ENCODE measurements at regions not wholly inside any gene's neighbourhood (a gene's known extent, or its start where the extent isn't known, plus 50 kb on each side); places are given as distances from the start of the nearest gene placed in this dataset.

DNA sequence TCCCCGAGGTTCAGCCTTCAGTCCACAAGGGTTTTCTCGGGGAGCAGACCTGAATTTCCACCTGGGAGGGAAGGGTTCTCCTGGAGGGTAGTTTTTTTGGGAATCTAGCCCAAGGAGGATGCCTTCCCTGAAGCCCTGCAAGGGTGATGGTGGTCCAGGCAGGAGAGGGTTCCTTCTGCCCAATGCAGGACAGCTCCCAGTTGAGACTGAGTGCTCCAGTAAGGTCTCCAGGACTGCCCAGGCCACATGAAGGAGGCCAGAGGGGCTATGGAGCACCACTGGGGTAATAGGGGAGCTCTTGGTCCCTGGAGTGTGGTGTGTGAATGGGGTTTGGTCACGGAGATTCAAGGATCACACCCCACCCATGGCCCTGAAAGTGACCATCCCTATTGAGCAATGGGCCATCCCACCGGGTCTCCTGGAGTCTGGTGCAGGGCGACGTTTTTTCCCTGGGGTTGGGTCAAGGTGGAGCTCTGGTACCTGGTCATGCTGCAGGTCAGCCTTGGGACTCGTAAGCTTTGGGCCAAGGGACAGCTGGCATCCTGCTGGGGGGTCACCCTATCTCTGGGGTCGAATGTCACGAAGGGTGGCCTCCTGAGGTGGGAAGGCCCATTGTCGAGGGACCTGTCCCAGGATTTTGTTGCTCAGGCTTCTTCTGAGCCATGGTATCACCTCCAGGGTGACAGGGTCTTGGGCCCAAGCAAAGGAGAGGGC lies 196.5 kb downstream of the UBE3A start:
- Histone ChIP-seq H3K4me1 (no peaks in the 10 kb centered on the region), H3K27ac (no peak overlapping the region), H3K4me3 (no peak overlapping the region), H3K36me3 (no peaks in the 10 kb centered on the region), H3K27me3 (no peaks in the 10 kb centered on the region), H3K9me3 (no peaks in the 10 kb centered on the region)
- TF ChIP-seq, protein P1, sequence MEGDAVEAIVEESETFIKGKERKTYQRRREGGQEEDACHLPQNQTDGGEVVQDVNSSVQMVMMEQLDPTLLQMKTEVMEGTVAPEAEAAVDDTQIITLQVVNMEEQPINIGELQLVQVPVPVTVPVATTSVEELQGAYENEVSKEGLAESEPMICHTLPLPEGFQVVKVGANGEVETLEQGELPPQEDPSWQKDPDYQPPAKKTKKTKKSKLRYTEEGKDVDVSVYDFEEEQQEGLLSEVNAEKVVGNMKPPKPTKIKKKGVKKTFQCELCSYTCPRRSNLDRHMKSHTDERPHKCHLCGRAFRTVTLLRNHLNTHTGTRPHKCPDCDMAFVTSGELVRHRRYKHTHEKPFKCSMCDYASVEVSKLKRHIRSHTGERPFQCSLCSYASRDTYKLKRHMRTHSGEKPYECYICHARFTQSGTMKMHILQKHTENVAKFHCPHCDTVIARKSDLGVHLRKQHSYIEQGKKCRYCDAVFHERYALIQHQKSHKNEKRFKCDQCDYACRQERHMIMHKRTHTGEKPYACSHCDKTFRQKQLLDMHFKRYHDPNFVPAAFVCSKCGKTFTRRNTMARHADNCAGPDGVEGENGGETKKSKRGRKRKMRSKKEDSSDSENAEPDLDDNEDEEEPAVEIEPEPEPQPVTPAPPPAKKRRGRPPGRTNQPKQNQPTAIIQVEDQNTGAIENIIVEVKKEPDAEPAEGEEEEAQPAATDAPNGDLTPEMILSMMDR (IDR thresholded peaks at IDR 0.05): no peak
- no peak for TF ChIP-seq POLR2A (IDR thresholded peaks at IDR 0.05)
- no peak for ATAC-seq
- intact Hi-C loops (cut with DNase I): no loop called here
- WGBS (ENCODE audit: insufficient coverage, low coverage, low lambda C conversion rate, missing lambda C conversion rate): 40% methylated on average over 1 of the region's 10 CpGs
- peak in 1 of 3 donors; percentile 37 for DNase-seq

DNA sequence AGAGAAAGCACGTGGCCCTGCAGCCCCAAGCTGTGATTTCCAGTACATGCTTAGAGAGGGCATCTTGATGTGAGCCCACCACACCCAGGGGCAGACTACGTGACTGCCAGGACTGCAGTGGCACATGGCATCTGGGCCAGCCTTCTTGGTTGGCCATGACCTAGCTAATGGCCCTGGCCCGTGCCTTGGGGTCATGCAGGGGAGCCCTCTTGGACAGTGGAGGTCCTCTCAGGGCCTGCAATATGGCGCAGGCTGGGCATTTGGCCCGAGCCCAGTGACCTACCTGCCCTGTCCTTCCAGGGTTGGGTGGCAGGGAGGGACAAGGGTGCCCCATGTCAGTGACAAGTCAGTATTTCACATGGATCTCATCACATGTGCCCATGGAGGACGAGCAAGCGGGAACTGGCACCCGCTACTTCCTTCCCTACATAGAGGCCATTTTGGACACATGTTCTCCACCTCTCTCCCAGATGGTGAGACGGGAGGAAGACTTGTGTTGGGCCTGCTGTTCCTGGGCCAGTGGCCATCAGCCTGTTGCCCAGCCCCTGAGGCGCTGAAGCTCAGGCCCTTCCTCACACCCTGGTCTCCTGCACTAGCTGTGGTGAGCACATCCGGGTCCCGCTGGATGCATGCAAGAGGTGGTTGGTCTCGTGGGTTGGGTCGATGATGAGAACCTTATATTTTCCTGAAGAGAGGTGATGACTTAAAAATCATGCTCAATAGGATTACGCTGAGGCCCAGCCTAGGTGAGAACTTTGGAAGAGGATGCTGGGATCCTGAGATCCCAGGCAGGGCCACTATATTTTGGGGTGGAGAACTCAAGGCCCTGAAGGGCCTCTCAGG lies 195.6 kb downstream of the UBE3A start:
- H3K9me3 ChIP-seq: no peaks in the 10 kb centered on the region
- no peak for ATAC-seq

DNA sequence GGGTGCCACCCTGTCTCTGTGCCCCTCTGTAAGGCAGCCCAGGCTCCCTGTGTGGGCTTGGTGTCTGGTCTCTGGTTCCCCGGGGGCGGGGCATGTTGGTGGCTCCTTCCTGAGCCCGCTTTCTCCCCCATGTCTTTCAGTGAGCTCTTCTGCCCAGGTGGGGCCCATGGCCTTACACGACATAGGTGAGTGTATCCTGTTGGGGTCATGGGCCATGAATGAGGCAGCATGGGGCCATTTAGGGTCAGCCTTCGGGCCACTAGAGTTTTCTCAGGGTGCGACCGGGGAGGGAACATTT lies 195.1 kb downstream of the UBE3A start:
- TF ChIP-seq POLR2A (IDR thresholded peaks at IDR 0.05): no peak
- TF ChIP-seq, protein P1 (IDR thresholded peaks at IDR 0.05): no peak
- Histone ChIP-seq H3K4me3 (no peak overlapping the region), H3K27ac (no peak overlapping the region), H3K9me3 (no peaks in the 10 kb centered on the region), H3K4me1 (no peaks in the 10 kb centered on the region), H3K36me3 (no peaks in the 10 kb centered on the region), H3K27me3 (no peaks in the 10 kb centered on the region)
- DNase-seq: peak; percentile 9 to 34 (median 28)
- no peak for ATAC-seq
- intact Hi-C loops (cut with DNase I): no loop called here
- 87% methylated on average over 3 of the region's 7 CpGs for WGBS (ENCODE audit: insufficient coverage, low coverage, low lambda C conversion rate, missing lambda C conversion rate)

More for the DNA sequence above, 195.6 kb downstream of the UBE3A start:
- Histone ChIP-seq H3K4me1 (no peaks in the 10 kb centered on the region), H3K4me3 (no peak overlapping the region), H3K27me3 (no peaks in the 10 kb centered on the region), H3K36me3 (no peaks in the 10 kb centered on the region), H3K27ac (no peak overlapping the region)
- TF ChIP-seq, protein P1 (IDR thresholded peaks at IDR 0.05): no peak
- TF ChIP-seq POLR2A (IDR thresholded peaks at IDR 0.05): no peak
- DNase-seq: peak; percentile 11 to 43 (median 23)
- WGBS (ENCODE audit: insufficient coverage, low coverage, low lambda C conversion rate, missing lambda C conversion rate): 90% methylated on average over 5 of the region's 15 CpGs
- intact Hi-C loops (cut with DNase I): no loop called here

DNA sequence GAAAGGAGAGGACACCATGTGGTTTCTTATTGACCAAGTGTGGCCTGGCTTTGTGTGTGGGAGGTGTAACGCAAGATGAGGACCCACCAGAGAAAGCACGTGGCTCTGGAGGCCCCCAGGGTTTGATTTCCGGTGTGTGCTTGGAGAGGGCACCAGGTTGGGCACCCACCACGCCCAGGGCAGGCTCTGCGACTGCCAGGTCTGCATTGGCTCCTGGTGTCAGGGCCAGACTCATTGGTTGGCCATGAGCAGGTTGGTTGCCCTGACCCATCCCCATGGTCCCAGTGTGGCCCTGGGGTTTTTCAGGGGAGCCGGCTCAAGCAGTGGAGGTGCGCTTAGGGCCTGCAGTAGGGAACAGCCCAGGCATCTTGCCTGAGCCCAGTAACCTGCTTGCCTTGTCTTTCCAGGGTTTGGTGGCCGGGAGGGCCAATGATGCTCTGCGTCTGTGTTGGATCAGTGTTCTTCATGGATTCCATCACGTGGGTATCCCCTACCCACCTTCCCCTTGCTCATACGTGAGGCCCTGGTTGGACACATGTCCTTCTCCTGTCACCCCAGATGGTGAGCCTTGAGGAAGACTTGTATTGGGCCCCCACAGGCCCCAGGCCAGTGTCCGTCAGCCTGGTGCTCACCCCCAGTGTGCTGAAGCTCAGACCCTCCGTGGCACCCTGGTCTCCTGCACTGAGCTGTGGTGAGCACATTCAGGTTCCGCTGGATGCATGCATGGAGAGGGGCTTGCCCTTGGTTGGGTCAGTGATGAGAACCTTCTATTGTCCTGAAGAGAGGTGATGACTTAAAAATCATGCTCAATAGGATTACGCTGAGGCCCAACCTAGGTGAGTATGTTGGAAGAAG lies 193.9 kb downstream of the UBE3A start:
- TF ChIP-seq, protein P1 (IDR thresholded peaks at IDR 0.05): no peak
- no peak for TF ChIP-seq POLR2A (IDR thresholded peaks at IDR 0.05)
- Histone ChIP-seq H3K9me3 (no peaks in the 10 kb centered on the region), H3K4me3 (no peak overlapping the region), H3K36me3 (no peaks in the 10 kb centered on the region), H3K27ac (no peak overlapping the region), H3K27me3 (no peaks in the 10 kb centered on the region), H3K4me1 (no peaks in the 10 kb centered on the region)
- DNase-seq (peak; percentile 9 to 42 (median 27)), ATAC-seq (no peak)
- no CpG with 5 or more reads among the region's 15 CpGs for WGBS (ENCODE audit: insufficient coverage, low coverage, low lambda C conversion rate, missing lambda C conversion rate)
- intact Hi-C loops (cut with DNase I): no loop called here

All from right lobe of liver (tissue), 6 donors.